Endothelial cell of umbilical vein (primary cell): ENCODE measurements at regions not wholly inside any gene's neighbourhood (a gene's known extent, or its start where the extent isn't known, plus 50 kb on each side); places are given as distances from the start of the nearest gene placed in this dataset.

ENCODE experiments used
- BruUV-seq: library from RNA; stranded (reverse); fragments of 400-500 nt; replicated peaks from 2 replicates; lab custom pipeline; 2021; lab: Mats Ljungman, UMichigan
- CTCF ChIA-PET: fragments of 300-600, 350-600 bp; sonication (Branson Sonifier 250); formaldehyde crosslinking; loops from one replicate; lab custom pipeline; 2021; ENCODE audit warnings: antibody characterized with exemption, inconsistent platforms; lab: Charles Lee
- POLR2A ChIA-PET: fragments of 300-600, 350-600 bp; sonication (Branson Sonifier 250); formaldehyde crosslinking; loops from one replicate; lab custom pipeline; 2021; ENCODE audit warnings: antibody characterized with exemption, inconsistent platforms; lab: Charles Lee
- DNase-seq: peaks from one replicate; pipeline ENCODE4 v3.0.0-alpha.2; 2011; ENCODE audit warnings: low read depth, low spot score
- FAIRE-seq: peaks from 2 replicates; lab custom pipeline; 2011; peaks lifted over from hg19 to GRCh38; lab: Jason Lieb, UNC
- H2AFZ ChIP-seq: 2 replicates; pipeline ENCODE4 v1.6.0; 2012; ENCODE audit warnings: low read depth, low read length, control low read depth, inconsistent platforms
- H3K27ac ChIP-seq: 2 replicates; pipeline ENCODE4 v1.5.1; 2011; ENCODE audit warnings: low read depth, mild to moderate bottlenecking, control low read depth, low read length, moderate library complexity; ENCODE audit not compliant: insufficient read depth
- H3K27me3 ChIP-seq, 2 experiments: 2 replicates each; pipeline versions ENCODE4 v1.6.0 to v1.6.1; 2011; ENCODE audit warnings: low read length in 2 of 2, mixed read lengths in 1 of 2; ENCODE audit not compliant: control insufficient read depth in 2 of 2, insufficient read depth in 2 of 2
- H3K36me3 ChIP-seq, 2 experiments: 2 replicates in 1 of 2; 3 replicates in 1 of 2; pipeline ENCODE4 v1.5.1; 2011; ENCODE audit warnings: low read length in 2 of 2, mild to moderate bottlenecking in 1 of 2, moderate library complexity in 1 of 2; ENCODE audit not compliant: control insufficient read depth in 2 of 2, insufficient read depth in 2 of 2; ENCODE audit errors: extremely low read depth in 1 of 2
- H3K4me1 ChIP-seq: 3 replicates; pipeline ENCODE4 v1.5.1; 2011; ENCODE audit warnings: mild to moderate bottlenecking, low read length; ENCODE audit not compliant: control insufficient read depth, insufficient read depth; ENCODE audit errors: extremely low read depth
- H3K4me2 ChIP-seq: 2 replicates; pipeline ENCODE4 v1.6.1; 2011; ENCODE audit warnings: low read length, control low read depth, mixed read lengths; ENCODE audit not compliant: insufficient read depth
- H3K4me3 ChIP-seq, 3 experiments: fragments of 200-600 bp in 1 of 3; sonication (generic), shearing (Covaris generic) in 1 of 3; replicated peaks in 1 of 3; 2 replicates each; pipeline ENCODE4 v1.5.1; 2011 to 2016; ENCODE audit warnings: control low read depth in 3 of 3, low read length in 3 of 3, mild to moderate bottlenecking in 2 of 3, inconsistent platforms in 1 of 3, low read depth in 1 of 3, moderate library complexity in 1 of 3; ENCODE audit not compliant: insufficient read depth in 1 of 3
- H3K79me2 ChIP-seq: 2 replicates; pipeline ENCODE4 v1.6.0; 2012; ENCODE audit warnings: low read length, inconsistent platforms; ENCODE audit not compliant: control insufficient read depth, insufficient read depth
- H3K9ac ChIP-seq: replicated peaks from 2 replicates; pipeline ENCODE3; 2011; ENCODE audit warnings: low read length, control low read depth; ENCODE audit not compliant: insufficient read depth; ENCODE audit errors: extremely low read depth
- H3K9me1 ChIP-seq: replicated peaks from 3 replicates; pipeline ENCODE4 v1.6.0; 2011; ENCODE audit warnings: mild to moderate bottlenecking, low read length; ENCODE audit not compliant: control insufficient read depth, insufficient read depth; ENCODE audit errors: extremely low read depth
- H3K9me3 ChIP-seq: replicated peaks from 2 replicates; pipeline ENCODE4 v1.5.1; 2012; ENCODE audit warnings: low read length, inconsistent platforms; ENCODE audit not compliant: control insufficient read depth, insufficient read depth
- H4K20me1 ChIP-seq: replicated peaks from 2 replicates; pipeline ENCODE3; 2011; ENCODE audit warnings: mild to moderate bottlenecking, low read length; ENCODE audit not compliant: control insufficient read depth, insufficient read depth; ENCODE audit errors: extremely low read depth
- EZH2 ChIP-seq: IDR thresholded peaks from 2 replicates; pipeline ENCODE4 v1.6.1; 2012; ENCODE audit warnings: borderline replicate concordance, low read depth, mild to moderate bottlenecking, moderate library complexity, low read length, inconsistent platforms; ENCODE audit not compliant: severe bottlenecking
- FOS ChIP-seq: IDR thresholded peaks from 2 replicates; pipeline ENCODE4 v1.6.1; 2011; ENCODE audit warnings: mild to moderate bottlenecking, low read length, moderate library complexity, borderline replicate concordance; ENCODE audit not compliant: insufficient read depth
- GATA2 ChIP-seq: IDR thresholded peaks from 2 replicates; pipeline ENCODE4 v1.7.0; 2011; ENCODE audit warnings: low read depth, mild to moderate bottlenecking, moderate library complexity, mixed read lengths, low read length; ENCODE audit not compliant: insufficient read length, insufficient read depth
- JUN ChIP-seq: IDR thresholded peaks from 2 replicates; pipeline ENCODE4 v1.6.1; 2011; ENCODE audit warnings: borderline replicate concordance, low read depth; ENCODE audit not compliant: insufficient read length, insufficient read depth
- MAX ChIP-seq: IDR thresholded peaks from 2 replicates; pipeline ENCODE4 v1.6.1; 2011; ENCODE audit not compliant: insufficient read depth, insufficient read length
- MYC ChIP-seq: IDR thresholded peaks from one replicate; pipeline ENCODE4 v1.6.1; 2011; ENCODE audit warnings: mild to moderate bottlenecking, low read depth, low read length
- POLR2A ChIP-seq: IDR thresholded peaks from 2 replicates; pipeline ENCODE4 v1.6.1; 2012; ENCODE audit warnings: low read depth, mild to moderate bottlenecking, control low read depth, low read length
- POLR2AphosphoS5 ChIP-seq: IDR thresholded peaks from 2 replicates; pipeline ENCODE4 v1.6.1; 2012; ENCODE audit warnings: low read depth, mild to moderate bottlenecking, control low read depth, low read length, moderate library complexity; ENCODE audit not compliant: insufficient read depth
- dilution Hi-C: fragments of 300-500 bp; cut with MboI; formaldehyde crosslinking; loops from one replicate; pipeline ENCODE4 v1.15.0; 2019; ENCODE audit warnings: low sequenced_read_pairs; ENCODE audit not compliant: extremely low pct_ligation_motif_present
- intact Hi-C: fragments of 100-400 bp; cut with micrococcal nuclease; formaldehyde crosslinking; loops from one replicate; pipeline ENCODE4 v1.10.0; 2022
- TF ChIP-seq, protein P1 (sequence below), 2 donors: IDR thresholded peaks; 1 replicate in 1 of 2; 2 replicates in 1 of 2; pipeline ENCODE4 v1.5.1; 2011; ENCODE audit warnings: low read length in 2 of 2, mild to moderate bottlenecking in 2 of 2, moderate library complexity in 2 of 2, control low read depth in 1 of 2, inconsistent platforms in 1 of 2, low read depth in 1 of 2; ENCODE audit not compliant: insufficient read depth in 1 of 2; ENCODE audit errors: extremely low read depth in 1 of 2

GRCh38 chr10:78176320-78177317 lies 143.0 kb downstream of the RPS24 start:
- intact Hi-C loops = no loop called here
- H3K4me3 ChIP-seq = no peak overlapping the region
- no peaks in the 10 kb centered on the region for H3K9me1 ChIP-seq
- H3K4me2 ChIP-seq = no peak overlapping the region
- POLR2A ChIA-PET = no interaction called here
- FAIRE-seq = no peak
- H3K4me1 ChIP-seq = no peaks in the 10 kb centered on the region
- no peak for TF ChIP-seq MAX
- TF ChIP-seq JUN = no peak
- no peak for TF ChIP-seq EZH2
- TF ChIP-seq, protein P1, sequence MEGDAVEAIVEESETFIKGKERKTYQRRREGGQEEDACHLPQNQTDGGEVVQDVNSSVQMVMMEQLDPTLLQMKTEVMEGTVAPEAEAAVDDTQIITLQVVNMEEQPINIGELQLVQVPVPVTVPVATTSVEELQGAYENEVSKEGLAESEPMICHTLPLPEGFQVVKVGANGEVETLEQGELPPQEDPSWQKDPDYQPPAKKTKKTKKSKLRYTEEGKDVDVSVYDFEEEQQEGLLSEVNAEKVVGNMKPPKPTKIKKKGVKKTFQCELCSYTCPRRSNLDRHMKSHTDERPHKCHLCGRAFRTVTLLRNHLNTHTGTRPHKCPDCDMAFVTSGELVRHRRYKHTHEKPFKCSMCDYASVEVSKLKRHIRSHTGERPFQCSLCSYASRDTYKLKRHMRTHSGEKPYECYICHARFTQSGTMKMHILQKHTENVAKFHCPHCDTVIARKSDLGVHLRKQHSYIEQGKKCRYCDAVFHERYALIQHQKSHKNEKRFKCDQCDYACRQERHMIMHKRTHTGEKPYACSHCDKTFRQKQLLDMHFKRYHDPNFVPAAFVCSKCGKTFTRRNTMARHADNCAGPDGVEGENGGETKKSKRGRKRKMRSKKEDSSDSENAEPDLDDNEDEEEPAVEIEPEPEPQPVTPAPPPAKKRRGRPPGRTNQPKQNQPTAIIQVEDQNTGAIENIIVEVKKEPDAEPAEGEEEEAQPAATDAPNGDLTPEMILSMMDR (IDR thresholded peaks at IDR 0.05; ENCODE audit: extremely low read depth in 1 of 2, insufficient read depth in 1 of 2, low read depth in 1 of 2, low read length in 2 of 2) = no peak
- no peak for TF ChIP-seq POLR2AphosphoS5
- no peak for TF ChIP-seq POLR2A
- no peak for TF ChIP-seq FOS
- TF ChIP-seq MYC = no peak
- no peak for TF ChIP-seq GATA2
- H4K20me1 ChIP-seq = no peaks in the 10 kb centered on the region
- CTCF ChIA-PET = no interaction called here
- BruUV-seq = no TSS peak
- H3K9me3 ChIP-seq = no peaks in the 10 kb centered on the region
- no peaks in the 10 kb centered on the region for H3K36me3 ChIP-seq
- DNase-seq = no peak
- H2AFZ ChIP-seq = no peak overlapping the region
- dilution Hi-C loops = no loop called here
- no peaks in the 10 kb centered on the region for H3K79me2 ChIP-seq
- H3K27me3 ChIP-seq = peaks cover 0 to 4% of the 10 kb centered on the region in 2 experiments
- no peak overlapping the region for H3K9ac ChIP-seq
- no peak overlapping the region for H3K27ac ChIP-seq
